Thyroid gland (tissue), 4 donors: ENCODE measurements at regions not wholly inside any gene's neighbourhood (a gene's known extent, or its start where the extent isn't known, plus 50 kb on each side); places are given as distances from the start of the nearest gene placed in this dataset.

Source experiments
- DNase-seq, 2 donors: peaks; one replicate each; pipeline ENCODE4 v3.0.0-alpha.2; 2019
- H3K27ac ChIP-seq, 3 donors: fragments of 200-600 bp; sonication (generic); 1 replicate in 2 of 3; 2 replicates in 1 of 3; pipeline ENCODE4 v1.5.1; 2016 to 2019; ENCODE audit warnings: mild to moderate bottlenecking in 1 of 3, moderate library complexity in 1 of 3
- H3K27me3 ChIP-seq: fragments of 200-600 bp; sonication (generic); one replicate; pipeline ENCODE4 v1.5.1; 2019
- H3K36me3 ChIP-seq, 2 donors: fragments of 200-600 bp; sonication (generic); one replicate each; pipeline ENCODE4 v1.5.1; 2016 to 2019
- H3K4me1 ChIP-seq, 2 donors: fragments of 200-600 bp; sonication (generic); one replicate each; pipeline ENCODE4 v1.5.1; 2017 to 2019
- H3K4me3 ChIP-seq, 3 donors: fragments of 200-600 bp; sonication (generic); replicated peaks in 1 of 3; 1 replicate in 2 of 3; 2 replicates in 1 of 3; pipeline ENCODE4 v1.5.1; 2016; ENCODE audit warnings: mild to moderate bottlenecking in 1 of 3
- H3K9me3 ChIP-seq: fragments of 200-600 bp; sonication (generic); one replicate; pipeline ENCODE4 v1.5.1; 2017
- CTCF ChIP-seq, 6 experiments: fragments of 200-600 bp in 3 of 6; fragments of 450-650 bp in 3 of 6; sonication (generic) in 3 of 6; IDR thresholded peaks; one replicate each; pipeline ENCODE4 v1.5.1; 2016 to 2019; ENCODE audit warnings: antibody characterized with exemption in 6 of 6, mild to moderate bottlenecking in 2 of 6, inconsistent platforms in 1 of 6, moderate library complexity in 1 of 6
- POLR2A ChIP-seq, 2 donors: fragments of 450-650 bp; IDR thresholded peaks; one replicate each; pipeline ENCODE4 v1.6.1; 2017; ENCODE audit warnings: antibody characterized with exemption in 2 of 2, mild to moderate bottlenecking in 2 of 2, moderate library complexity in 1 of 2
- WGBS, 2 donors: methylation state at CpG; one replicate each; pipeline ENCODE4 v1.1.5; 2017; 5-methylcytosine and 5-hydroxymethylcytosine counted together
- intact Hi-C: fragments of 100-400 bp; cut with DNase I; formaldehyde crosslinking; loops from one replicate; pipeline ENCODE4 v1.15.1; 2023

- no peak for TF ChIP-seq CTCF (IDR thresholded peaks at IDR 0.05)
- TF ChIP-seq POLR2A (IDR thresholded peaks at IDR 0.05): no peak
- intact Hi-C loops: no loop called here
- Histone ChIP-seq H3K9me3 (no peaks in the 10 kb centered on the region), H3K27ac (no peak overlapping the region), H3K36me3 (no peaks in the 10 kb centered on the region), H3K27me3 (no peaks in the 10 kb centered on the region), H3K4me1 (no peaks in the 10 kb centered on the region), H3K4me3 (no peak overlapping the region)
- 80 to 83% methylated on average over 2 of the region's 2 CpGs for WGBS, 2 donors
- no peak for DNase-seq
Measured at GRCh38 chr6:103570431-103570830, 1289.3 kb downstream of the HACE1 start.

GRCh38 chr6:103554911-103555310 lies 1304.8 kb downstream of the HACE1 start:
- H3K9me3 ChIP-seq: no peaks in the 10 kb centered on the region
- DNase-seq: no peak
- no peaks in the 10 kb centered on the region for H3K4me1 ChIP-seq
- H3K27ac ChIP-seq: no peak overlapping the region
- H3K4me3 ChIP-seq: no peak overlapping the region
- intact Hi-C loops: no loop called here
- H3K27me3 ChIP-seq: no peaks in the 10 kb centered on the region
- TF ChIP-seq POLR2A (IDR thresholded peaks at IDR 0.05) (no peak), CTCF (IDR thresholded peaks at IDR 0.05) (no peak)
- no peaks in the 10 kb centered on the region for H3K36me3 ChIP-seq

- DNase-seq: no peak
- TF ChIP-seq POLR2A (IDR thresholded peaks at IDR 0.05): no peak
- TF ChIP-seq CTCF (IDR thresholded peaks at IDR 0.05): no peak
- 58 to 78% methylated on average over 1 of the region's 1 CpG for WGBS, 2 donors
- intact Hi-C loops: no loop called here
- H3K36me3 ChIP-seq: no peaks in the 10 kb centered on the region
- H3K4me3 ChIP-seq: no peak overlapping the region
- no peaks in the 10 kb centered on the region for H3K4me1 ChIP-seq
- no peaks in the 10 kb centered on the region for H3K27me3 ChIP-seq
- no peak overlapping the region for H3K27ac ChIP-seq
- no peaks in the 10 kb centered on the region for H3K9me3 ChIP-seq
Measured at GRCh38 chr6:103538381-103538780, 1321.3 kb downstream of the HACE1 start.

- intact Hi-C loops: no loop called here
- Histone ChIP-seq H3K27me3 (no peaks in the 10 kb centered on the region), H3K36me3 (no peaks in the 10 kb centered on the region), H3K4me1 (no peaks in the 10 kb centered on the region), H3K27ac (no peak overlapping the region), H3K9me3 (no peaks in the 10 kb centered on the region), H3K4me3 (no peak overlapping the region)
- DNase-seq: no peak
- TF ChIP-seq CTCF (IDR thresholded peaks at IDR 0.05) (no peak), POLR2A (IDR thresholded peaks at IDR 0.05) (no peak)
- 91 to 94% methylated on average over 2 of the region's 2 CpGs for WGBS, 2 donors
Measured at GRCh38 chr6:103534814-103535213, 1324.9 kb downstream of the HACE1 start.

- Histone ChIP-seq H3K27me3 (no peaks in the 10 kb centered on the region), H3K9me3 (no peaks in the 10 kb centered on the region), H3K36me3 (no peaks in the 10 kb centered on the region), H3K4me3 (no peak overlapping the region), H3K4me1 (no peaks in the 10 kb centered on the region), H3K27ac (no peak overlapping the region)
- intact Hi-C loops: no loop called here
- DNase-seq: no peak
- TF ChIP-seq CTCF (IDR thresholded peaks at IDR 0.05) (no peak), POLR2A (IDR thresholded peaks at IDR 0.05) (no peak)
- 69 to 77% methylated on average over 1 of the region's 1 CpG for WGBS, 2 donors
Measured at GRCh38 chr6:103534095-103534494, 1325.6 kb downstream of the HACE1 start.
